8988T (cell line): ENCODE measurements at regions not wholly inside any gene's neighbourhood (a gene's known extent, or its start where the extent isn't known, plus 50 kb on each side); places are given as distances from the start of the nearest gene placed in this dataset.
"Not testable (repeated sequence)": the region's sequence is repeated elsewhere in the genome, so short reads cannot be mapped to it uniquely, and the experiment has no call there.

Experiments used
- DNase-seq: peaks from one replicate; pipeline ENCODE4 v3.0.0; 2011

DNA sequence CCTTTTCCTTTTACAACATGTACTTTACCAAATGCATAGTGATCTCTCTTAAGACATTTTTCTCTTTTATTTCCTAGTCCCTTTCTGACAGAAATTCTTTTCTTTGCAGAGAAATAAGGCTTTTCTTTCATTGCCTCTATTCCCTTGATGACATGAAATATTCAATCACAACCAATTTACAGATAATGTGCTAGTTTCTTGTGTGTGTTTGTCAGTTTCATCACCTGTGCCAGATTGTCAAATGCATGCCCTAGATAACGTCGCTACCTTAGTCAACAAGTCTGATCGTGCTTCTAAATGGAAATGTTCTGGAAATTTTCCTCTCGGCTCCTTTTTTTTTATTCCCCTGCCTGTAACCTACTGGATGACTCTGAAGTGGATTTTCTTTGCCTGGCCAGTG lies 478.1 kb downstream of the KLF5 start:
- DNase-seq: no peak

DNA sequence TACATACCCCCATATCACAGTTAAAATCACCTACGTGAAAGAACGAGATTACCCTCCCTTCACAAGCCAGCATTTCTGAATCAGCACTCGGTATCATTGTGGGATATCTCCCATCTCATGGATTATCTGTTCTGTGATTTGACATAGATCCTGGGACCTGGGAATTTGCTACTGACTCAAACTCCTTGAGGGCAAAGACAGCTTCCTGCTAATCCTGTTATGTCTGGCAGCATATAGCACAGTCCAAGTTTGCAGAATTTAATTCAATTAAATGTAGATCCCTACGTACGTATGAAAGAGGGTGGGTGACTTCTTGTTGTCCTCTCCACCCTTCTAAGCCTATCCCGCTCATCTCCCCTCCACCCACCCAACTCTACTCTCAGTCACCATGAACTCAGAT lies 476.5 kb downstream of the KLF5 start:
- DNase-seq: no peak

DNA sequence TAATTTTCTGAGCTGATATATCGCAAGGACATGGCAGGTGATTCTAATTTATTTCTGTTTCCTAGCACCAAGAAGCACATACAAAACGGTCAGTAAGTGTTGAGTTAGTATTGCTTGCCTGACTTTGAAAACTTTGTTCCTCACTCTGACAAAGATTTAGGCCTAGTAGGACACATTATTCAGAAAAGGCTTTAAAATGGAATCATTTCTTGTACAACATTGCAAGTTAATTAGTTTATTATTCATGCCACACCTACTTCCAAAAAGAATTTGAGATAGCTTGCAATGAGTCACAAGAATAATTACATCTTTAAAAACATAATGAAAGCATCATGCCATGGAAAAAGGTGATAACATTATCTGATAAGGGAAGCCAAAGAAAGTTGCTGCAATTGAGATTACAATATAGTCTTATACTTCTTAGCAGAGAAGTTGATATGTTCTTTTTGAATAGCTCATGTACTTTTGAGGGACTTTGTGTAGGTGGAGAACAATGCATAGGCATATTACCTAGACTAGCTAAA lies 474.2 kb downstream of the KLF5 start:
- no peak for DNase-seq

DNA sequence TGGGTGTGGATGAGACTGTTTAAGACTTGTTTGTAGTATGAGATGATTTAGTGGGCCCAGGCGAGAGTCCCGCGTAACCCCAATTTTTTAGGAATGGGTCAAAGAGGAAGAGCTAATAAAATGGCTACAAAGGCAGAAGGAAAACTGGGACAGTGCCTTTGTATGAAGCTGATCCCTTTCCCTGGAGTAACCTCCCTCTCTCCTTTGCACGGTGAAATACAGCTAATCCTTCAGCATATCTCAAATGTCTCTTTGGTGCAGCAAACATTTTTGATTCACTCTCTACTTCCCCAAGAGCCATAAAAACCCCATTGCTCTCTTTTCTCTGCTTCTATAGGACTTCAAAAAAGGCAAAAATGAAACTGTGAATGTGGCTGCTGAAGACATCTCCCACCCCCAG lies 473.8 kb downstream of the KLF5 start:
- no peak for DNase-seq

DNA sequence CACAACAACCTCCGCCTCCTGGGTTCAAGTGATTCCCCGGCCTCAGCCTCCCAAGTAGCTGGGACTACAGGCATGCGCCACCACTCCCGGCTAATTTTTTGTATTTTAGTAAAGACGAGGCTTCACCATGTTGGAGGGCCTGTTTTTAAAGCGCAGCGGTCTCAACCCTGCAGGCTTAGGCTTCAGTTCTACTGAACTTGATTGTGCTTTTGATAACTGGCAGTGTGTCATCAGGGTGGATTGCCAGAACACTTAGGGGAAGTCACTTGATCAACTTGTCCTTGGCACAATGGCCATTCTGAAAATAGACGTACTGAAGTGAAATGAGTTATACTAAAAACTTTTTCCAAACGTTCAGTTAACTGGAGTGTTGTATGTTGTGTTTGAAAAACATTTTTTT lies 472.2 kb downstream of the KLF5 start:
- no peak for DNase-seq

DNA sequence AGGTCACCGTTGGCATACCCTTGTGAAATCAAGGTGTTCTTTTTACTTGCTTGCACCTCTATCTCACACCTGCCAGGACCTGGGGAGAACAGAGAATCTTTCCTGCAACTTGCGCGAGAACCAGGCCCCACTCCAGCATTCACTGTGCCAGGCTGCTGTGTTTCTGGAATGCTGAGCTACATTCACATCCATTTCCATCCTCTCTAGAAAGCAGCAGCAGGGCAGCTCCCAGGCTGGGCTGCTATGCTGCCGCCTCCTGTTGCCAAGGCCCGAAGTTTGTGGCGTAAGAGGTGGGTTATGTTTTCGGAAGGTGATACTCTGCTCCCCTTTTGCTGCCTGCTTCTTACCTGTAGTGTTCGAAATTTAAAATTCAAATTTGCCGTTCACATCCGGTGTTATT lies 464.1 kb downstream of the KLF5 start:
- no peak for DNase-seq

DNA sequence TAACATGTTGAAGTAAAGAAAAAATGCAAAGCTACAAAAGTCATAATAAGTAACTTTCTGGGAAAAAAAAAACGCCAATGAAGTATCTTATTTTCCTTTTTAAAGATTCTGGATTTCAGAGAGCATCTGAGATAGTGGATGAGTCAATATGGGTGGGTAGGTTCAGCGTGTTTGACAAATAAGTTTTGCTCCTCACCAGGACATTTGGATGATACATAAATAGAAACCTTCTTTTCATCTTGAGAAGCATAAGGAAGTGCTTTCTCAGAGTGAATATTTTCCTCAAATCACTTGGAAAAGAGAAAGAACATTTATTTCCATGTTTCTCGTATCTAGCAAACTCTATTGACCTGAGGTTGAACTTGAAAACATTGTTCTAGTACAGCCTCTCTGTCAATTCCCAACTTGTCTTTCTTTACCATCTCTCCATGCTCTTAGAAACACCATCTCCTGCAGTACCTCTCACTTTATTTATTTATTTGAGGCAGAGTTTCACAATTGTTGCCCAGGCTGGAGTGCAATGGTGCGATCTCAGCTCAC lies 463.2 kb downstream of the KLF5 start:
- no peak for DNase-seq

DNA sequence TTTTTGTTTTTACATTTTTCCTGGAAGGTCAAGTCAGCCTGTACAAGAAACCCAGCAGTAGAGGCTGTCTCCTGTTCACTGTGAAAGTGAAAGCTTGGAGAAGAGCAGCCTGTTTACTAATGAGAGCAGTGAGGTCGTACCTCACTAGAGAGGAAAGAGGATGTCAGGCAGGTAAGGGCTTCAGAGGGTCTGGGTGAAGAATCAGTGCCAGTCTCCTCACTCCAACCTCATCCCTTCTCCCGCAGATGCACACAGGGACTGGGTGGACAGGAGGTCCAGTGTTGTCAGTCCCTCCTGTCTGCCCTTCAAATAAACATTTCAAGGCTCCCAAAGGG lies 462.5 kb downstream of the KLF5 start:
- no peak for DNase-seq

DNA sequence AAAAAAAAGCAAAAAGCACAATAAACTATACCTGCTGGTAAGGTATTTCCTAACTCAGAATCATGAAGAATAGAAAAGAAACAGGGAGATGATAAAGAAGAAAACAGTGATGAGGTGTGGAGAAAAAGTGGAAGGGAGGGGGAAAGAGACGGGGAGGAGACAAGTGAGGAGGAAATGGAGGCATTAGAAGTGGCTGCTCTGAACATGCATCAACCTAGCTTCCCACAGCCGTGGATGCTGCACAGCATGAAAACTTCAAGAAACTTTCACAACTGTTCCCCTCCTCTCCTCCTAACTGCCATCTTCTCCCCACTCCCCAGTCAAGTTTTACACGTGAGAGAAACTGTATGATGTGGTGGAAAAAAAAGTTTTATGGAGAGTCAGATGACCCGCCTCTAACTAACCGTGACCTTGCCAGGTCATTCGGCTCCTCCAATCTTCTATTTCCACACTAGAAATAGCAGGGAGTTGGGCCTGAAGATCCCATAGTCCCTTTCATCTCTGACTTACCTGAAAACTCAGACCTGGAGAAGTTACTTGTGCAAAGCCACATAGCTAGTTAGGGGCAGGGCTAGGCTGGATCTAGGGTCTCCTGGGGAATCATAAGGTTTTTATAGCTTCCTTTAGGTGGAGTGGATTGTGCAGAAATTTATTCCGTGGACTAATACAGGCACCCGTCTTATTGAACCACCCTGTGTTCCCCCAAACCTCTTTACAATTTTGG lies 461.9 kb downstream of the KLF5 start:
- DNase-seq: no peak

DNA sequence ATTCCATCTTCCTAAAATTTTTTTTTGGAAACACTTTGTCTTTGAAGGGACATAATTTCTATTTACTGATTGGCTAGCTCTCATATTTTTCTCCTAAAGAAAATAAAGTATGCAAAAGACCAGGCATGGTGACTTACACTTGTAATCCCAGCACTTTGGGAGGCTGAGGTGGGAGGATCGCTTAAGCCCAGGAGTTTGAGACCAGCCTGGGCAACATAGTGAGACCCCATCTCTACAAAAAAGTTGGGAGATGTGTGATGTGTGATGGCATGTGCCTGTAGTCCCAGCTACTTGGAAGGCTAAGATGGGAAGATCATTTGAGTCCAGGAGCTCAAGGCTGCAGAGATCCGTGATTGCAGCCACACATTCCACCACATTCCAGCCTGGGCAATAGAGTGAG lies 461.3 kb downstream of the KLF5 start:
- not testable (repeated sequence) for DNase-seq

DNA sequence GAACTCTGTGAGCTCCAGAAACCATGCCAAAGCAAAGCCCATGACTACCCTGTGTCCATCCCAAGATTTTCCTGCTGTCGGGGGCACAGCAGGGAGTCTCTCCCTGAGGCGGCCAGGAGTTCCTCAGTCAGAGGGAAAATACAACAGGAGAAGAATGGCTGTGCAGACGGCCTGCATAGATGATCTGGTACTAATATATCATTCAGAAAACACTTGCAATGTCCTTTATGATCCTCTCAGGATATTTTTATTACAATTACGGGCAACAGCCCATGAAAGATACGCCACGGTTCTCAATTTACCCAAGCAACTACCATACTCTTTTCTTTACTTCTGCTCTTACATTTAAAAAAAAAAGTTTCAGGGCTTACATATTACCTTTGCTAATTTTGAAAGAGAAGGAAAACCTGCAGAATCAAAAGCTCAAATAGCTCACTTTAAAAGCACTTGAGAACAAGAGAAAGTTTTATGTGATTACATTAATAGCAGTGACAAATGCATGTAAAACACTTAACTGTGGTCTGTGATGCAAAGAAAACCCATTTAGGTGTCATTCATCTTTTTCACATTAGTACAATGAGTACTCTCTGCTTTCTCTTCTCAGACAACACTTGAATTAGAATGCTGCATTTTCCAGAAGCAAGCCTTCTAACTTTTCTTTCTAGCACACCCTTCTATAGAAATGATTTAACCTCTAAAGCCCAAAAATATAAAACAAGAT lies 460.8 kb downstream of the KLF5 start:
- DNase-seq: no peak

DNA sequence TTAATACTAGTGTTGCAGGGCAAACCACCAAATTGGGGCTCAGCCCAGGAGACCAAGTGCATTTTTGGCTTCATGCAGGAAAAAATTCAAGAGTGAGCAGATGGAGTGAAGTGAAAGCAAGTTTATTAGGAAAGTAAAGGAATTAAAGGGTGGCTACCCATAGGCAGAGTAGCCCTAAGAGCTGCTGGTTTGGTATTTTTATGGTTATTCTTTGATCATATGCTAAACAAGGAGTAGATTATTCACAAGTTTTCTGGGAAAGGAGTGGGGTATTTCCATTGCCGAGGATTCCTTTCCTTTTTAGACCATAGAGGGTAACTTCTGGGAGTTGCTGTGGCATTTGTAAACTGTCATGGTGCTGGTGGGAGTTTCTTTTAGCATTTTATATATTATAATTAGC lies 459.0 kb downstream of the KLF5 start:
- DNase-seq: no peak

DNA sequence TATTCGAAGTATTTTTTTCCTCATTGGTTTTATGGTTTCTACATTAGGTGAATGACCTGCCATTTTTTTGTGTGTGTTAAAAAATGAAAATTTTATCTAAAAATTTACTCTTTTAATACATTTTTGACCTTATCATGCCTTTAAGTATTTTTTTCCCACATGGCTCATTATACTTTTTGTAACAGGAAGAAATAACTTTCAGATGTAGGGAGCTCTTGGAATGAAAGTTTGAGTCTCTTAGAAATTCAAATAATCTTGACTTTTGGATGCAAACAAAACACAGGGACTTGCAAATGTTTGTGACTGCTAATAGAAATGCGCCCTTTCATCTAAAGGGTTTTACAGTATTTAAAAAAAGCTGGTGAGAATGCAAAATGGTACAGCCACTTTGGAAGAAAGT lies 457.9 kb downstream of the KLF5 start:
- DNase-seq: no peak

DNA sequence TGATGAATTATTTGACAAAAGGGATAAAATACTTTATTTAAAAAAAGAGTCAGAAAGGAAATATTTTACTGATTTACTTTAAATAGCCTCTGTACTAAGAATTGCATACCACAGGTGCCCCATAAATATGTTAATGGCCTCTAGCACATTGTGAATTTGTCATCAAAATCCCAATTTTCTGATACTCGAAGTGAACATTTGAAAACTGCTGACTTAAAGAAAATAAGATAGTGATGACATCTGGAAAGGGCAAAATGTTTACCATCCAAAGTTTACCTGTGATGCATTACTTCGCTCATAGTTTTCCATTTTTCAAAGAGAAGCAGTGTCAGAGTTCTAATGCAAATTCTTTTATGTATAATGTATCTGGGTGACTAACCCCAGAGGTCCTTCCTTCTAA lies 455.4 kb downstream of the KLF5 start:
- no peak for DNase-seq

DNA sequence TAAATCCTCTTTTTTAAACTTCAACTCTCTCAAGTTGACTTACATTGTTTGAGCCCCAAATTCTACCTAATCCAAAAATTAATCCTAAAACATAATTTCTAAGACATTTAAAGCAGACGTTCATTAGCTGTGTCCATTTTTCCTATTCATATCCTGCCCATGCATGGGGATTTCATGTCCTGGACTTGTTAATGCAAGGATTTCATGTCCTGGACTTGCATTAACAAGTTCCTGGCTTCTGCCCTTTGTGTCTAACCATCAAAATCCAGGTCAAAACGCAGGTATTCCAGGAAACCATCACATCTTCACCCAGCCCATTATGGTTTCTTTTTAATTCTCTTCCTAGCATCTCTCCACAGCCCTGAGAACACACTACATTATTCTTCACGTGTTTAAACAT lies 454.9 kb downstream of the KLF5 start:
- no peak for DNase-seq

DNA sequence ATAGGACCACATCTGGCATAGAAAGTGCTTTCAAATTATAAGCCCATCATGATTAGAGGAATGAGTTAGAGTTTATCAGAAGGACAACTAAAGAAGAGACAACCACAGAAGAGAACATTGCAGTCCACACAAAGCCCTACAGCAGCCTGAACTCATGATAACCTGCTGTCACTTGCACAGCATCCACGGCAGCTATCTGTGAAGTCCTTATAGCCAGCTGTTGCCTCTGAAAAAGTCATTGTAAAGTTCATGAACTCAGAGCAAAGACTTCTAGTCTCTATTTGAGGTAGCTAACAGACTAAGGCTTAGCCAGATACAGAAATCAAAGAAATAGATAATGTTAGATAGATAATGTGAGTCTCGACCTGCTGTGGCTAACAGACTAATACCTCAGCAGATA lies 450.0 kb downstream of the KLF5 start:
- no peak for DNase-seq

DNA sequence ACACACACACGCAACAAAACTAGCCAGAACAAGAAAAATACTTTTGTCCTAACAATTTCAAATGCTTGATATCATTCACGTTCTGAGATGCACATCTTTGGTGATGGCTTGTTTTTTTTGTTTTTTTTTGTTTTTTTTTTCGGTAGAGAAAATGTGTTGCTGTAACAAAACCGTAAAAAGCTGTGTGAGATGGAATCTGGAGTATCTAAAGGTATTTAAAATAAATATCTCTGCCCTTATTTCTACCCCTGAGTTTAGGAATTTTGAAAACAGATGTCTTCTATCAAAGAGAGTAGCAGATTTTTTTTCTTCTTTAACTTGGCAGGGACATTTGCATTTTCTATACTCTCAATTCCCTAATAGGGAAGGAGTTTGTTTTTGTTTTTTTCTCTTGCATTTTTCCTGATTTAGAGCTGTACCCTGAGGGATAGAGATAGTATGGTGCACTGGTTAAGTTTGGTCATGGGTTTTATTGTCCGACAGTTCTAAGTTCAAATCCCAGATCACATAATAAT lies 446.6 kb downstream of the KLF5 start:
- DNase-seq: no peak

DNA sequence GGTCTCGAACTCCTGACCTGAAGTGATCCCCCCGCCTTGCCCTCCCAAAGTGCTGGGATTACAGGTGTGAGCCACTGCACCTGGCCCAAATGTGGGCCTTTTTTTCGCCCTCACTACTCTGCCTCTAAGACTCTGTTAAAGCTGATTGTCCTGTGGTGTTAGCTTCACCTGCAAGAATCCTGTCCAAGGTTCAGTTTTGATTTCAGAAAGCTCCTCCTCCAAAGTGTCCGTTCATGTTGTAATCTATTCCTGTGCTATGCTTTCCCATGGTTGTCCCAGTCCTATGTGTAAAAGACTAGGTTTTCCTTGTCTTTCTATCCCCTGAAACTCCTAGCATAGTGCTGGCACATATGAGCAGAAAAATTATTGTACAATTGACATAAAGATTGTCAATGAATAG lies 440.9 kb downstream of the KLF5 start:
- no peak for DNase-seq

DNA sequence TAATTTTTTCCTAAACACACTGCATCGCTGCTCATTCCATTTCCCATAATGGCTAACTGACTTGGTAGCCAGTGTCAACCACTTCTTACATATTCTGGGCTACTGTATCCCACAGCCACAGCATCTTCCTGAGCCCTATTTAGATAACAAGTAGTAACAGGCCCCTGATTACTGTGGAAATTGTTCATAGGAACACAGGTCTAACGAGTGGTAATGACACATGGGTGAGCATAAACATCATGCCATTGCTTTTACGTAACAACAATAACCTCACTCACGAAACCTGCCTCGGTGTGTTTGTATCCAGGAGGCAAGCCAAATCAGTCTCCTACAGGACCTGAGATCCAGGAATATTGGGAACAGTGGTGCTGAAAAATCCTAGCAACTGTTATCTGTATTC lies 438.6 kb downstream of the KLF5 start:
- no peak for DNase-seq

DNA sequence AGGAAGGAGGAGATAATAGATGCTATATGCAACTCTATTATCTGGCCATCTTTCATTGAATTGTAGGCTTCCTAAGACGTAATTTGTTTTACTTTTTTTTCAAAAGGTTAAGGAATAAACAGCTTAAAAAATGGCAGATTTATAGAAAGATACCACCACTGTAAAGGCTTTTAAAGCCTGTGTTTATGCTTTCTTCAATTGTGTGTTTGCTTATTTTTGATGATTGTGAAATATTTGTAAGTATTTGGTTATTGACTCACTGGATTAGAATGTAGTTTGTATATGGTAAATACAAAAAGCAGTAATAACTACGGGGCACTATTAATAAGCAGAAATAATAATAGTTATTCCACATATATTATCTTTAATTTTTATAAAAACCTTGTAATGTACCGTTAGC lies 437.9 kb downstream of the KLF5 start:
- no peak for DNase-seq

DNA sequence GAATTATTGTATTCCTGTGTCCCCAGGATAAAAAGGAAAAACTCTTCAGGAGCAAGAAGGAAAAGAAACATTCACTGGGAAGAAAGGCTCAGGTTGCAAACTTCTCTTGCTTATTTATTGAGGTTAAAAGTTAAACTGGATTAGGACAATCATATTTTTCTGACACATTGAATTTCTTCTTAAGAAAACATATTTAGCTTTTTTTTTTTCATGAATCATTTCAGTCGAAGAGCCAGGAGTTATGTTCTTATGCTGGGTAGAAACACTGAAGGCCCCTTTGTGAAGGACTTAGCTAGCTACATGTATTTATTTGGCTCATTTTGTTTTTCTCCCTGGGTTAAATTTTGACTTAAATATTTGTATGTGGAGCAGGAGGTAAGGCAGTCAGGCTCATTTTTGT lies 434.0 kb downstream of the KLF5 start:
- DNase-seq: no peak

DNA sequence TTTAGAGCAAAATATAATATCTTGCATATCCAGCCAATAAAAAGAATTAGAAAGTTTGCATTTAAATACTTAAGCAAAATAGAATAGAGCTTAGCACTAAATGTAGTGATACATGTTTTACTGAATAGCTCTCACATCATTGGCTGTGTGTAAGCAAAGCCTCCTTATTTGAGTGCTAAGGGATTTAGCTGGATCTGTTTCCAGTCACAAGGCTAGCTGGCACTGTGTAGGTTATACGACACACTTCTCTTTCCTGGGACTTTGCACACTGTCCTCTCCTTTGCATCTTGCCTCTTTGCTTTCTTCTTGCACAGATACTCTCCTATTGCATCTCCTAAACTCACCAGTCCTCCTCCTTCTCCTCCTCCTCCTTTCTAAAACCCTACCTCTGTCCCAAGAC lies 423.8 kb downstream of the KLF5 start:
- no peak for DNase-seq

DNA sequence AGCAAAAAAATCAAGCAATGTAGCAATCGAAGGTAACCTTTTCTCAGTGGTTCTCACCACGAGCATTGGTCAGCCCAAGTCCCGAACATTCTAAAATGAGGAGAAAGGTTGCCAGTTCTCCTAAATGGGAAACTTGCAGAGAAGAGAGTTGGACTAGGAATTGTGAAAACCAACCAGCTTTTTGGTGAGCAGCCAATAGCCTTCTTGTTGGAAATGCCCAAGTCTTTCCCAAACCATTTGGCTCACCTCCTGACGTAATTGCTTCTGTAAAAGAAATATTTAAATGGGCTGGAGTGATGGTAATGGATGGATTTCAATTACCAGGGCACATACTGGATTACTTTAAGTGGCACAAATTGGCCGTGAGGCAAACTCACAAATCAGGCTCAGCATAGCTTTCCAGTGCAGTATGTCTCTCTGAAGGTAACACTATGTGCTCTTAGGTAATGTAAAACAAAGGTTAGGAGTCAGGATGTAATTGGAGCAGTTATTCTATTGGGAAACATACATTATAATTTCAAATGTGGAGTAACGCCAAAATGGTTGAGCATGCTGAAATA lies 423.2 kb downstream of the KLF5 start:
- DNase-seq: no peak
